ENCODE measurements at regions not wholly inside any gene's neighbourhood (a gene's known extent, or its start where the extent isn't known, plus 50 kb on each side); places are given as distances from the start of the nearest gene placed in this dataset.
"Not testable (repeated sequence)": the region's sequence is repeated elsewhere in the genome, so short reads cannot be mapped to it uniquely, and the experiment has no call there.

- intact Hi-C loops (cut with micrococcal nuclease) = no loop called here
These were observed 115.4 kb upstream of the ERG start for GRCh38 chr21:38613686-38614085.

DNA sequence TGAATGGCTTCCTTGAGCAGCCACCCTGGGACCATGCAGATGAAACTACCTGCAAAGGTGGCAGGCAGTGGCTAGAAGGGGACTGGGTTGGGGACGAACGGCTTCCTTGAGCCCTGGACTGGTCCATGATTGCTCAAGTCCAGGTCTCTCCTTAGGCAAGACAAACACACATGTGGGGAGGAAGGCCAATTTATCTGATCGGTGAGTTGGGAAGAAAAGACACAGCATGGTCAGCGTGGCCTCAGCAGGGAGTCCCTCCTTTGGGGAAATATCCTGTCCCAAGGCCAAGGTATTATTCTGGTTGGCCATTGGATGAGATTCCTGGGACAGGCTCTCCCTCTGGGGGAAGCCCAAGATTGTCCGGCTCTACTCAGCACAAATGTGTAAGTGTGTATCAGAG is 116.3 kb upstream of the ERG start:
- intact Hi-C loops (cut with micrococcal nuclease) = no loop called here

- intact Hi-C loops (cut with micrococcal nuclease) = no loop called here
These were observed 121.2 kb upstream of the ERG start for GRCh38 chr21:38619480-38619879.

DNA sequence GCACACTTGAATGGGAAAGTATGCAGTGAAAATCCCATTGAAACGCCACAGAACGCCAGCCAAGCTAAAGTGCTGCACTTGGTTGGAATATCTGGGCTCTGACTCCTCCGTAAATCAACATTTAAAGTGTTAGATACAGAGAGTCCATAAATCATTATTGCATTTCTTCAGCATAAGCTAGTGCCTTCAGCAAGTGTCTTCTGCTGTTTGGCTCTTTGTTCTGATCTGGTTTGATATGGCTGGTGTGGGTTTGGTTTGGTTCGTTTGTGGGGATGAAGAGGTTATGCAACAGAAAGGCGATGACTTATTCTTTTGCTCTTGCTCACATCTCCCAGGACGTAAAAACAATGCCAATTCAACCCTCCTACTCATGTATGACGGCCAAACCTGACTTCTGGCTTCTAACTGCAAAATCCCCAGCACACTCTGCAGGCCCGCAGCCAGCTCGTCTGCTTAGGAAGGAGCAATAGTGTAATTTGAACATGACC is 121.8 kb upstream of the ERG start:
- intact Hi-C loops (cut with micrococcal nuclease) = no loop called here

DNA sequence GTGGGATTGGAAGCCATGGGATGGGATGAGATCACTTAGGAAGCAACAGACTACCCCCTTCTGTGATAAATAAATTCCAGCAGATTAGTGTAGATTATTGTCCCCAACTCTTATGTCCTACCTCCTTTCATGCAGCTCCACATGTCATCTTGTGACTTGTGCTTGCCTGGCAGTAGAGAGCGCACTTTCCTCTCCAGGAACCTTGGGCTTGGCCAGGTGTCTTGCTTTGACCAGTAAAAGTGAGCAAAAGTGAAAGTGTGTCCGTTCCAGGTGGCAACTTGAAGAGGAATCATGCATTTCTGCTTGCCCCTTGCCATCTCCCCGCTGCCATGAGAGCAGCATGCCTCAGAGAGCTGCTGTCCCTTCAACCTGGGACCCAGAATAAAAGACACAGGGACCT is 122.9 kb upstream of the ERG start:
- intact Hi-C loops (cut with micrococcal nuclease) = no loop called here

- intact Hi-C loops (cut with micrococcal nuclease) = no loop called here
These were observed 124.0 kb upstream of the ERG start for GRCh38 chr21:38622081-38622826.

DNA sequence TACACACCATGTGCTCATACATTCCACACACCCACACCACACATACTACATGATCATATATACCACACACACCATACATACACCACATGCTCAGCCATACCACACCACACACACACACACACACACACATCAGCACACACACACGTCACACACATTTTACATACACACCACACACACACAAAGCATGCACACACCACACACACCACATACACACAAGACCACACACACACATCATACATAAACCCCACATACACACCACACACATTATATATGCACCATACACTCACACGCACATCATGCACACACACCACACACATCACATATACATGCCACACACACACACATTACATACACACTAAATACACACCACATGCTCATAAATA is 124.5 kb upstream of the ERG start:
- intact Hi-C loops (cut with micrococcal nuclease) = no loop called here

- intact Hi-C loops (cut with micrococcal nuclease) = no loop called here
These were observed 125.3 kb upstream of the ERG start for GRCh38 chr21:38623552-38623951.

DNA sequence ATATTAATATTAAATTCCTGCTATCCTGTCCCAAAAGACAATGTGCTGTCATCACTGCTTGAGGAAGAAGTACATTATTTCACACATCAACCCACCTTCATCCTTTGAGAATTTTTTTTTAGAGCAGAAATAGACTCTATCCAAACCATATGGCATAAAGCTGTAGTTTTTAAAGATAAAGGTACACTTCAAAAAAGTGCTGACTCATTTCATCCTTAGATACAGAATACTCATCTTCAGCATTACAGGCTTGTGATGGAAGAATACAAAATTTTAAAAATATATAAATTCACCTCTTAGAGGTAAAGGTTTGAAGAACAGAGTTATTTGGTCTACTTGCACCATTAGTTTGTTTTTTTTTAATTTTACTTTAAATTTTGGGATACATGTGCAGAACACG is 126.7 kb upstream of the ERG start:
- intact Hi-C loops (cut with micrococcal nuclease) = no loop called here

- intact Hi-C loops (cut with micrococcal nuclease) = no loop called here
These were observed 128.0 kb upstream of the ERG start for GRCh38 chr21:38626306-38626705.

DNA sequence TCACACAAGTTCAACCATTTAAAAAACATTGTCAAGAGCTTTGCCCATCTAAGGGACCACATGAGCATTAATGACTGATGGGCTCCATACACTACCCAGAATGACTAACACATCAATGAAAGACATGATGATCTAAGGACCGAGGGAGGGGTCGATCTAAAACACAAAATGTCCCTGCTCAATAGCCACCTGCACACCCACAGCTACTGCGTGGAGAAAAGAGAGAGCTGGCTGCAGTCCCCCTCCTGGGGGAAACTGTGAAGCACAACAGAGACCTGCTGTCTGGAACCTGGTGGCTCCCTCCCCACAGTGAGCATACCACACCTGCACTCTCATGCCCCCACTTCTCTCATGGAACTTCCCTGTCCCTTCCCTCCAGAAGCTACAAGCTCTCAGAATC is 130.1 kb upstream of the ERG start:
- intact Hi-C loops (cut with micrococcal nuclease) = no loop called here

DNA sequence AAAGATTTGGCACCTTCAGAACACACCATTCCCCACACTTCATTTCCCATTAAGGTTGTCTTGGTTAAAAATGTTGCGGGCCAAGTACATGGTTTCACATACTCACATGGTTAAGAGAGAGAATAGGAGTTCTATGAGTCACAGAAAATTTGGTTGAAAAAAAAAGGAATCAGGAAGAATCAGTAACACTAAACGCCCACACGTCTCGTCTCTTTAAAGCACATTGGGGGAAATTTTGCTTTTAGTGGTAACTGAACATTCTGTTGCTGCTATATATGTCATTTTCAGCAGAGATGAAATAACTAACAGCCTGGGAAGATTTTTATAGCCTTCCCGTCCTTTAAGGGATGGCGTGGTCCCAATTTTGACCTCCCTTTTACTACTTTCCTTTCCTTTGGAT is 132.9 kb upstream of the ERG start:
- intact Hi-C loops (cut with micrococcal nuclease) = no loop called here

DNA sequence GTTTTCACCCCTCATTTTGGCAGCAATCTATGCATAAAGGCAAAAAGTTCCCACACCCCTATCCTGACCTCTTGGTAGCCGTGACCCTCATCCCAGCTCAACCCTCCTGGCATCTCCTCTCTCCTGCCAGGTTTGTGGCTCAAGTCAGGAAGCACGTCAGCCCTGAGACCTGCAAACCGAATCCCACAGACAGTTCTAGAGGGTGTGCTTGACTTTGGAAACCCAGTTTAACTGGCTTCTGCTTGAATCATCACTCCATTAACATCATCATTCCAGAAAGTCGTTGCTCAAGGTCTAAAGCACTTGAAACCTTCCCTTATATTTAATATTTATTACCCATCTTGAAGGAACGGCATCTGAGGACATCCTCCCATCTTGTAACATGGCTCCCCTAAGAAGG is 133.4 kb upstream of the ERG start:
- intact Hi-C loops (cut with micrococcal nuclease) = no loop called here

- intact Hi-C loops (cut with micrococcal nuclease) = no loop called here
These were observed 138.9 kb upstream of the ERG start for GRCh38 chr21:38637161-38637560.

DNA sequence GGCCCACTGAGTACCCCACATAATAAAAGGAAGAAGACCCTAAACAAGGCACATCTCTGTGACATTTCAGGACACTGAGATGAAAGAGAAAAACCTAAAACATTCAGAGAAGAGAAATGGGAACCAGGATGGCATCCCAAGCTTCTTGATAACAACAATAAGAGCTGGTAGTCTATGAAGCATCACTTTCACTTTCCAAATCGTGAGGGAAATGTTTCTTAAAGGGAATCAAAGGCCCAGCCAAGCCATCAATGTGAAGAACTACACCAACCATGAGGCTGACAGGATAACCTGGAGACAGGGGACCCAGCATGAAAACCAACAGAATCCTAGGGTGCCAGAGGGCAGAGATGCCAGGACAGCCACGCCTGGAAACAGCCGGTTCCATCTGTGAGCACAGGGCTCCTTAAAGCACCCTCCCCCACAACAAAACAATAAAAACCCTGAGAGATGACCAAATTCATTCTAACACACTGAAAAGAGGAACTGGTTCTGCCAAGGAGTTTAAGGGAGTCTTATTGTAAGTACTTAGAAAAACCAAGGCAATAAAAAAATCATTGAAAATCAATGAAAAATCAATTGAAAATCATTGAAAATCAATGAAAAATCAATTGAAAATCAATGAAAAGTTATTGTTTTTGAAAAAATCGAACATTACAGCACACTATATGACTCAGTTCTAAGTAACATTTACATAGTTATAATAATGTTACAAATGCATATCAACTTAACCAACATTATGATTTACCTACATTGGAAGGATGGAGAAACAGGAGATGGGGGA is 141.5 kb upstream of the ERG start:
- intact Hi-C loops (cut with micrococcal nuclease) = no loop called here

DNA sequence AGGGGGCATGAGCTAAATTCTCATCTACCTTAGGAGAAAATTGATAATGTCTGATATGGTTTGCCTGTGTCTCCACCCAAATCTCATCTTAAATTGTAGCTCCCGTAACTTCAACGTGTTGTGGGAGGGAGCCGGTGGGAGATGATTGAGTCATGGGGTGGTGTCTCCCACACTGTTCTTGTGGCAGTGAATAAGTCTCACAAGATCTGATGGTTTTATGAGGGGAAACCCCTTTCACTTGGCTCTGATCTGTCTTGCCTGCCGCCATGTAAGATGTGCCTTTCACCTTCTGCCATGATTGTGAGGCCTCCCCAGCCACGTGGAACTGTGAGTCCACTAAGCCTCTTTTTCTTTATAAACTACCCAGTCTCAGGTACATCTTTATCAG is 142.1 kb upstream of the ERG start:
- intact Hi-C loops (cut with micrococcal nuclease) = not testable (repeated sequence)

GRCh38 chr21:38643404-38644023 is 145.2 kb upstream of the ERG start:
- intact Hi-C loops (cut with micrococcal nuclease) = no loop called here

GRCh38 chr21:38645282-38645681 is 147.0 kb upstream of the ERG start:
- intact Hi-C loops (cut with micrococcal nuclease) = no loop called here

- intact Hi-C loops (cut with micrococcal nuclease) = no loop called here
These were observed 148.0 kb upstream of the ERG start for GRCh38 chr21:38646213-38646837.

- intact Hi-C loops (cut with micrococcal nuclease) = no loop called here
These were observed 150.8 kb upstream of the ERG start for GRCh38 chr21:38649120-38649519.

DNA sequence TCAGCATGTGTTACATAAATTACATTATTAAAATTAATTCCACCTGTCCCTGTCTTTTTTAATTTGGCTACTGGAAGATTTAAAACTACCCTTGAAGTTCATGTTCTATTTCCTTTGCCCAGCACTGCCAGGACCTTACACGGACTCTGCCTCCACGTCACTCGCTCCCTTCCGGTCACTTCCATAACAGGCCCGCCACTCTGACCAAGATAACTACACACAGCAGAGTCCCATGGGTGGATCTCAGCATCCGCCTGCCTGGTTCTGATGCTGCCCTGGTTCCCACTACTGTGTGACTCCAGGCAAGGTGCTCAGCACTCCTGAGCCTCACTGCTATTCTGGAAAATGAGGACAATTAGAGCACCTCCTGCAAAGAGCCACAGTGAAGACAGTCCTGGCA is 153.3 kb upstream of the ERG start:
- intact Hi-C loops (cut with micrococcal nuclease) = no loop called here

DNA sequence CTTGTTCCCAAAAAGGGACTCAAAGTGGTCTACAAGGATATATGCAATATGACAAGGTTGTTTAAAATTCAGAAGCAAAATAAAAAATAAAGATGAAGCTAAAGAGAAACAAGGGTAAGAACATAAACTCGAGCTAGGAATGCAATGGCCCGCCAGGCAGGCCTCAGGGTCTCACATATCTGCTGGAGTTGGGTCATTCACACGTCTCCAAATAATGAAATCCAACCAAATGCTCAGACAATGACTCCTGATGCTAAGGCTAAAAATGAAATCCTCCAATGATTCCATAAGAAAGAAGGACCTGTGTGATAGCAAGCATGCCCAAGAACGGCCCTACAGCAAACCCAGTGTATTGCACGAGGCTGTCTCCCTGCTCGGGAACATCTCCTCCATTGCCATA is 153.3 kb upstream of the ETS2 start:
- intact Hi-C loops (cut with micrococcal nuclease) = no loop called here
